ENCODE measurements at regions not wholly inside any gene's neighbourhood (a gene's known extent, or its start where the extent isn't known, plus 50 kb on each side); places are given as distances from the start of the nearest gene placed in this dataset.

GRCh38 chr2:180734382-180734781 lies 246.0 kb upstream of the UBE2E3 start:
- no peak for DNase-seq

DNA sequence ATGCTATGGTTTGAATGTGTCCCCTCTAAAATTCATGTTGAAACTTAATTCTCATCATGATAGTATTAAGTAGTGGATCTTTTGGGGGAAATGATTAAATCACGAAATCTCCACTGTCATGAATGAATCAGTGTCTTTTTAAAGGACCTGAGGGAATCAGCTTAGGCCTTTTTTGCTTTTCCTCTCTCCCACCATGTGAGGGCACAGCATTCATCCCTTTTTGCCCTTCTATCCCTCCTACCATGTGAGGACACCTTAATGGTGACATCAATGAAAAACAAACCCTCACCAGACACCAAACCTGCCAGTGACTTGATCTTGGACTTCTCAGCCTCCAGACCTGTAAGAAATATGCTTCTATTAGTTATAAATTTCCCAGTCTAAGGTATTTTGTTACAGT lies 247.1 kb upstream of the UBE2E3 start:
- no peak for DNase-seq

DNA sequence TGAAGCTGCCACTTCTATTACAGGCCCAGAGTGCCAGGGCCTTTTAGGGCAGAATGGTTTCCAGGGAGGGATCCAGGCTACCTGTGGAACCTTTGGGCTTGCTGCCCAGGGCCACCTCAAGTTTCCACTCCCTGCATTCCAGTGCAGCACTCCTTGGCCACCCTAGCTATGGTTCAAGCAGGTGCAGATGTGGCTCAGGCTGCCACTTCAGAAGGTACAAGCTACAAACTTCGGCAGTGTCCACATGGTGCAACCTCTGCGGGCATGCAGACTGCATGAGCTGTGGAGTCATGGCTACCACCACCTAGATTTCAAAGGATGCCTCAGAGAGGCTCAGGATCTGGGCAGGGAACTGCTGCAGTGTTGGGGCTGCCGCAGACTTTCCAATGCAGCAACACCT lies 248.1 kb upstream of the UBE2E3 start:
- no peak for DNase-seq

- DNase-seq, result no peak
Measured at GRCh38 chr2:180730976-180731375, 249.4 kb upstream of the UBE2E3 start.

- DNase-seq, result no peak
Measured at GRCh38 chr2:180728928-180729559, 251.4 kb upstream of the UBE2E3 start.

DNA sequence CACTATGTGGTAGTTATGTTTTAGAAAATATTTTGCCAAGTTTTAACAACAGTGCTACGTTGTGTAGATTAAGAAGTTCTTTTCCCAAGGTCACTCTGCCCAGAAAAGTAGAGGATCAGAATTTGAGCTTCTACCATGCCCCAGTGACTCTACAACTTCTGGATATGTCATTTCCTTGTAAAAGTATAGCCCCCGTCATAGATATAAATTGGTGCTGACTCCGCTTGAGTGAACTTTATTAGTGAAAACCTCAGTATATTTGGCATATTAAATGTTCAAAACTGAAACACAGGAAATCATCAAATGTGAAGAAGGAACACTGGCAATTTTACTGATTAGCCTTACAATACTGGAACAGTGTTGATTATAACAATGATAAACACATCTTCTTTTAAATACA lies 256.7 kb upstream of the UBE2E3 start:
- DNase-seq, result no peak

GRCh38 chr2:180722551-180723239 lies 257.7 kb upstream of the UBE2E3 start:
- no peak for DNase-seq

GRCh38 chr2:180720829-180721228 lies 259.6 kb upstream of the UBE2E3 start:
- no peak for DNase-seq

GRCh38 chr2:180717588-180717987 lies 262.8 kb upstream of the UBE2E3 start:
- DNase-seq, result no peak

DNA sequence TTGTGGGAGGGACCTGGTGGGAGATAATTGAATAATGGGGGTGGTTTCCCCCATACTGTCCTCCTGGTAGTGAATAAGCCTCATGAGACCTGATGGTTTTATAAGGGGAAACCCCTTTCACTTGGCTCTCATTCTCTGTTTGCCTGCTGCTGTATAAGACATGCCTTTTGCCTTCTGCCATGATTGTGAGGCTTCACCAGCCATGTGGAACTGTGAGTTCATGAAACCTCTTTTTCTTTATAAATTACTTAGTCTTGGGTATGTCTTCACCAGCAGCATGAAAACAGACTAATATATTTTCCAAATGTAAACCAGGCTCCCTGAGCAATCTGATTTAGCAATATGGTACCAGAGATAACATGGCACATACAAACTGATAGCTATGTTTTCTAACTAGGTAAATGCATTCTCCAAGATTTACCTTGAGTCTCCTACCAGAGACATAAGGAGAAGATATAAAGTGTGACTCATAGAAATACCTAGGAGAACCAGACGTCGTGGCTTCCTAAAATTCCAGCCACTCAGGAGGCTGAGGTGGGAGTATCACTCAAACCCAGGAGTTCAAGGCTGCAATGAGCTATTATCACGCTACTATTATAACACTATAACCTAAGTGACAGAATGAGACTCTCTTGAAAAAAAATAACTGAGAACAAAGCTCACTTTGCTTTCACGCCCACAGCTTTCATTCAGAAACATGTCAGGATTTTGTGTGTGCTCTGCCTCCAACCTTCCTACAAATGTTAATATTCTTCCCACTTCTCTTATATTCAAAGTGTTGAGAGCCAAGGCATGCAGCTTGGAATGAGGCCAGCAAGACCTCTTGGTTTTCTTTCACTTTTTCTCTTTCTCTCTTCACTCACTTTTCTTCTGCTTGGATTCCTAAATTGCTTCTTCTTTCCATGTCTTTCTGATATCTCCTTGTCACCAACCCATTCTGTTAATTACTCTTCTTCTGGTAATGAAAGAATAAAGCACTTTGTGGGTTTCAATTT lies 263.9 kb upstream of the UBE2E3 start:
- DNase-seq, result no peak

DNA sequence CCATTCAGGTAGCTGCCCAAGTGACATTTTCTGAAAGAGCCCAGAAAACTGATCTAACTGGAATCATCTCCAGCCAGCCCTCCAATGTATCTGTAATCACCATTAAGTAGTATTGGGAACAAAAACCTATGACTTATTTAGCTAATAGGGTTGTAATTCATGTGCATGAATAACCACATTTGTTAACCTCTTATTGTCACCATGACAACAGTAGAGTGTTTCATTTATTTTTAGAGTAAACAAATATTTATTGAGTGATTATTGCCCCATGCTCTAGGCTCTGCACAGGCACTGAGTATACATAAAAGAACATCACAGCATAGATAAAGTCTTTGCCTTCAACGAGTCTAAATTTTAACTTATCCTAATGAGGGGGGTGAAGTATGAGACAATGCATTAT lies 265.4 kb upstream of the UBE2E3 start:
- DNase-seq, result no peak

DNA sequence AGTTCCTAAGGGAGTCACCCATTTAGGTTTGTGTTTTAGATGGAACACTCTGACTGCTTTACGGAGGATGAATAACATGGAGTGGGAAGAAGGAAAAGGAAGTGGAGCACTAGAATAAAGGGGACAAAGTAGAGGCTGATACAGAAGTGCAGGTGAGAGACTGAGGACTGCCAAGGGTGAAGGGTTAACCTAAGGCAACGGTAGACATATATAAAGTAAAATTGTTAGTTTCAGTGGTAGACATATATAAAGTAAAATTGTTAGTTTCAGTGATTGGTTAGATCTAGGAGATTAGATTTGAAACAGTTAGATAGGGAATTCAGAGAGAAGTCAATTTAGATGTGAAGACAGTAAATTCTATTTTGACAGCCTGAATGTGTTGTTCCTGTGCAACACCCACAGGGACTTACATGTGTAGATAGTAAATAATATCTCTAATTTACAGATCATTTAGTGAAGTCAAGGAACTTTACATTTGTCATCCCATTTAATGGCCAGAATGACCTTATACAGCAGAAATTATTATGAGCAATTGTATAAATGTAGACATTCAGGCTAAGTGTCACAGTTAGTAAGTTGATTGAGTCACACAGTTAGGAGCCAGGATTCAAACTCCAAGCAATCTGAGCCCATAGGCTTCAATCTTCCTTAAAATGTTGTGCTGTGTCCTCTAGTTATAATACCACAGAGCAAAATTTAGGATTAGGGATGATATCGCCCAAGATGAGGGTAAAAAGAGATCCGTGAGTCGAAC lies 270.8 kb upstream of the UBE2E3 start:
- no peak for DNase-seq

DNA sequence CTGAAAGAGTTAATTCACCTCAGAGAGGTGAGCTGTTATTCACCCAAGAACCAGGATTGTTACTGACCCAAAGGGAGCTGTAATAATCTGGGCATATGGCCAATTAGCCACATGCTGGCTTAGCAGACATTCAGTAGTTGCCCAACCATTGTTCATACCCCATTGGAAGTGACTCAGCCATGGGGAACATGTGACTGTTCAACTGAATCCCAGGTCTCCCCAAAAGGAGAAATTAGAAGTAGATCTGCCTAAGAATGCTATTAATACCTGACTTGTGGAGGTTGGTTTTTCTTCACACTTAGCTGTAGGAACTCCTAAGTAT lies 272.6 kb upstream of the UBE2E3 start:
- no peak for DNase-seq

- DNase-seq, result no peak
Measured at GRCh38 chr2:180707175-180707883, 273.1 kb upstream of the UBE2E3 start.

DNA sequence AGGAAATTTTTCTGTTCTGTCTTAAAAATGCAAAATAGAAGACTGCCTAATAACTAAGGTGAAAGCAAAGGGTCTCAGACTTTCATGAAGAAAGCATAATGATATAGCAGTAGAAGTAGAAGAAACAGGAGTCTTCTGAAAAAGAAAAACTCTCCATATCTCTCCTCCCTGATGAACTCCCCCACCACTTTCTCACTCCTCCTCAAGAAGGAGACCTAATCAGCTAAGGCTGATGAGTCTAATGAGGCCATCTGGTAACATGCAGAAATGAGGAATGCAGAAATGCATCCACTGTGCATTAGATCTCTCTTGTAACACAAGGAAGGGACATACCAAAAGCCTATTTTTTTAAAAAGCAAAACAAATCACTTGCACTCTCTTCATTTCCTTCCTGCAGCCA lies 273.7 kb upstream of the UBE2E3 start:
- no peak for DNase-seq

DNA sequence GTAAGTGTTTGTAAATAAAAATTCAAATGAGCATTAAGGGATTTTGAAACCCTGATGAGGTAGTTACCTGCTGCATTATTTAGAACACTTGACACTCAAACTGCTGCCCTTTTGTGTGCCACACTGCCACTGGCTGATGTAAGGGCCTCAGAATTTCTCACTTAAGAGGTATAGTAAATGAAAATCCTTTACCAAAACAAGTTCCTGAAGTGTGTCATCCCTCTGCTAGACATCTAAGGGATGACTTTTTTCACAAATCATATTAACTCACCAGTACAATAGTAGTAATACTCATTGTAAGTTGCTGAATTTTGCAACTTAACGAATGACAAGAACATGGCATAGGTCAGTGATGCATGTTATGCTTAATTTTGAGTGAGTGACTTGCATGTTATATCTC lies 274.9 kb upstream of the UBE2E3 start:
- no peak for DNase-seq

GRCh38 chr2:180705122-180705521 lies 275.3 kb upstream of the UBE2E3 start:
- DNase-seq, result no peak

GRCh38 chr2:180699657-180700361 lies 280.6 kb upstream of the UBE2E3 start:
- no peak for DNase-seq

DNA sequence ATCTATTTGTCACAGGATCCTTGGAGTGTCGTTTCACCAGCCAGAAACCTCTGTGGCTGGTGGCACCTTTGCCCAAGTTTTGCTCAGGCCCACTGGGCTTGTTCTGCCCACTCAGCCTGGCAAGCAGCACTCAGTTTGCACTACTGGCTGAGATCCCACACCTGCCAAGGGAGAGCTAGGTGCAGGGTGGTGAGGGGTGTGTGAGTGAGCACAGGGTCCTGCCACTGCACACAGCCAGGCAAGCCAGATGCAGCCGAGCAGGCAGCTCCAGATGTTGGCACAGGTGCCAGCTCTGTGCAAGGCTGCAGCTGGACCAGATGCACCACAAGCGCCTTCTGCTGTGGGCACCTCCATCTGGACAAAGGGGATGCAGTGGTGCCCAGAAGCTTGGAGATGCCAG lies 281.7 kb upstream of the UBE2E3 start:
- DNase-seq, result no peak

GRCh38 chr2:180695586-180696401 lies 284.6 kb upstream of the UBE2E3 start:
- no peak for DNase-seq
